SHP77 (cell line): ENCODE measurements at regions not wholly inside any gene's neighbourhood (a gene's known extent, or its start where the extent isn't known, plus 50 kb on each side); places are given as distances from the start of the nearest gene placed in this dataset.

Experiments used
- DNase-seq, 2 experiments: peaks; one replicate each; lab custom pipeline; 2025; lab: John Stamatoyannopoulos, UW

- no peak for DNase-seq
Measured at GRCh38 chr2:14182227-14182946, 450.1 kb upstream of the LRATD1 start.

DNA sequence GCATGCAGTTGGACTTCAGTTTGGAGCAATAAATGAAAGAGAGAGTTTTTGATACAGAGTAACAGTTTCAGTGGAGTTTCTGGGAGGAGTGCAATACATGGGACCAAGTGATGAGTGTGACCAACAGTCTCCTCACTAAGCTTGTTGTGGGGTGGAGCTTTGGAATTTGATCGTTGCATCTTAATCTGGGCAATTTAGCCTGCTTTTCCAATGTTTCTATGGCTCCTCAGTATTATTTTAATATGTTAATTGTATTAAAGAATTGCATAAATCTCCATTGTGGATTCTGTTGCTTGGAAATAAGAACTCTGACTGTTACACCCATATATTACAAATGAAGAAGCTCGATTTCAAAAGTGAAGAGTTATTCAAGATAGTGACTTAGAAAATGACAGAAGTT, 446.6 kb upstream of the LRATD1 start:
- DNase-seq, result no peak

DNA sequence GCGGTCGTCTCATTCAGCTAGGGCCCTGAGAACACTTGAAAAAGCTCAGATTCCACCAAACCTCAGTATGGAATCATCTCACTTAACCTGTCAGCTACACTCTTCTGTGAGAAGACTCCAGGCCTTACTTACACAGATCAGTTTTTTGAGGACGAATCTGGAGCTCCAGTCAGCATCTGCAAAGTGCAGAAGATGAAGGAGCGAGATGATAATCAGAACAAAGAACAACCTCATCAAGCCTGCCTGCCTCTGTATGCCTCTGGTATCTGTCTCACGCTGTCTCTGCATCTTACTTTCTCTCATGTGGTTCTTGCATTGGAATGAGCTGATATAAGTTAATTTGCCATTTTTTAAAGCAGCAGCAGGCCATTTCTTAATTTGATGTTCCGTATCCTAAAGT, 444.1 kb upstream of the LRATD1 start:
- no peak for DNase-seq

DNA sequence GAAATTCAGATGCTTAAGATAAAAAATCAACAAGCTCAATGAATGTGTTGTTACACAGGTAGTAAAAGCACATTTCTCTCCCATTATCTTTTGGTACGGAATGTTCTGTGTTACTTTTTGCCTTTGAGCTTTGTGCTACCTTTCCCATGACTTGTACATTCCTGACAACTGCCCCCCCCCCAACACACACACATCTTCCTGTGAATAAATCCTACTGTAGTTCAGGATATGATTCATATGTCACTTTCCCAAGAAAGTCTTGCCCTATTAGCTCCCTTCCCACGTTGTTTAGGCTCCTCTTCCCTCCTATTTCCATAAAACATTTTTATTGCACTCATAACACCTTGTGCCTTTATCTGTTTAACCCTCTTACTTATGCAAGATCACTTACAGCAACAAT, 442.6 kb upstream of the LRATD1 start:
- DNase-seq, result no peak

GRCh38 chr2:14194233-14194632, 438.3 kb upstream of the LRATD1 start:
- DNase-seq, result peak; percentile 80 to 91

GRCh38 chr2:14197293-14197692, 435.2 kb upstream of the LRATD1 start:
- DNase-seq, result no peak

GRCh38 chr2:14199040-14199439, 433.5 kb upstream of the LRATD1 start:
- no peak for DNase-seq

- DNase-seq, result no peak
Measured at GRCh38 chr2:14219306-14219705, 413.2 kb upstream of the LRATD1 start.

GRCh38 chr2:14220101-14220500, 412.4 kb upstream of the LRATD1 start:
- DNase-seq, result no peak

GRCh38 chr2:14221466-14221865, 411.1 kb upstream of the LRATD1 start:
- no peak for DNase-seq

- DNase-seq, result no peak
Measured at GRCh38 chr2:14223576-14223975, 408.9 kb upstream of the LRATD1 start.

DNA sequence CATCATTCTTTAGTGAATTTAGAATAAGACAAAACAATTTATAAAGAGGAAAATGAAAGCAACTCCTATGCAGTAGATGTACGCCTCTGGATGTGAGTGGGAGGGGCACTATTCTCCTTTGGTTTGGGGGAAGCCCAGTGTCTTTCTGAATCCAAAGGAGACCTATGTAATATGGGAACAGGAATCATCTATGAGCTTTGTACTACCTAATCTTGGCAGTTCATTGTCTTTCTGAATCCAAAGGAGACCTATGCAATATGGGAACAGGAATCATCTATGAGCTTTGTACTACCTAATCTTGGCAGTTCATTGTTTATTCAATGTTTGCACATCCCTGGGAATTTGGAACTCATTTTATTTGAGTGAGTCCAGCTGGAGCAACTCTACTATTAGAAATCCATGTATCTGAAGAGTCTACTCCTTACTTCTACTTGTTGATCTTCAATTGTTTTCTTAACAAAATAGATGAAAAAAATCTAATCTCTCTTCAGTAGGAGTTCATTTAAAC, 401.1 kb upstream of the LRATD1 start:
- no peak for DNase-seq

- no peak for DNase-seq
Measured at GRCh38 chr2:14232217-14232616, 400.3 kb upstream of the LRATD1 start.

- no peak for DNase-seq
Measured at GRCh38 chr2:14234911-14235310, 397.6 kb upstream of the LRATD1 start.

DNA sequence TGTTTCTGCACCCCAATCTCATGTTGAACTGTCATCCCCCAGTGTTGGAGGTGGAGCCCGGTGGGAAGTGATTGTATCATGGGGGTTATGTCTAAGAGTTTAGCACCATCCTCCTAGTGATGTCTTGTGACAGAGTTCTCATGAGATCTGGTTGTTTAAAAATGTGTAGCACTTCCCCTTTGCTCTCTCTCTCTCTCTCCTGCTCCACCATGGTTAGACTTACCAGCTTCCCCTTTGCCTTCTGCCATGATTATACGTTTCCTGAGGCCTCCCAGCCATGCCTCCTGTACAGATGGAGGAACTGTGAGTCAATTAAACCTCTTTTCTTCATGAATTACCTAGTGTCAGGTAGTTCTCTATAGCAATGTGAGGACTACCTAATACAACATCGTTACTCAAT, 396.9 kb upstream of the LRATD1 start:
- no peak for DNase-seq

GRCh38 chr2:14237902-14238301, 394.6 kb upstream of the LRATD1 start:
- no peak for DNase-seq

DNA sequence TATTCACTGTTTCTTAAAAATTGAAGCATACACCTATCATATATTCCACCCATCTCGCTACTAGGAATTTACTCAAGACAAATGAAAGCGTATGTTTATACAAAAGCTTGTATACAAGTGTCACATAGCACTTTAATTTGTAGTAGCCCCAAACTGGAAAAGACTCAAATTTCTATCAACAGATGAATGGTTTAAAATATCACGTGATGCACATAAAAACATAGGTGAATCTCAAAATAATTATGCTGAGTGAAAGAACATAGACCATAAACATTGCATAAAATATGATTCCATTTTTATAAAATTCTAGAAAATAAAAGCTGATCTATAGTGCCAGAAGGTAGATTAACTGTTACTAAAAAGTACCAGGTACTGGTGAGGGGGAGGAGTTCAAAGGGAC, 392.9 kb upstream of the LRATD1 start:
- no peak for DNase-seq

DNA sequence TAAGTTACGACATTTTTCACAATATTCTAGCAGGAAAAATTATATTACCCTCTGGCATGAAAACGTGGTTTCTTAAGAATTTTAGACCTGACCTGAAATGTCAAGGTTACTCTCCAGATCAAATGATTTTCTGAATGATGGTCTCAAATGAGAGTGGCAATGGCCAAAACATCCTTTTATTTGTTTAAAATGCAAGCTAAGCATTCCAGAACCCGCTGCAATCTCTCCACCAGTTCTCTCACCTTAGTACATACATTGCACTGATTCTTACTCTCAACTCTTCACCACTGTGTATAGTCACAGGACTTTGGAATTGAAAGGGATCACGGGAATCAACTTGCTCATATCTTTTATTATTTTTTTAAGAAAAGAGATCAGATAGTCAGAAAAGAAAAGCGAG, 391.6 kb upstream of the LRATD1 start:
- no peak for DNase-seq

- DNase-seq, result no peak
Measured at GRCh38 chr2:14245901-14246300, 386.6 kb upstream of the LRATD1 start.

DNA sequence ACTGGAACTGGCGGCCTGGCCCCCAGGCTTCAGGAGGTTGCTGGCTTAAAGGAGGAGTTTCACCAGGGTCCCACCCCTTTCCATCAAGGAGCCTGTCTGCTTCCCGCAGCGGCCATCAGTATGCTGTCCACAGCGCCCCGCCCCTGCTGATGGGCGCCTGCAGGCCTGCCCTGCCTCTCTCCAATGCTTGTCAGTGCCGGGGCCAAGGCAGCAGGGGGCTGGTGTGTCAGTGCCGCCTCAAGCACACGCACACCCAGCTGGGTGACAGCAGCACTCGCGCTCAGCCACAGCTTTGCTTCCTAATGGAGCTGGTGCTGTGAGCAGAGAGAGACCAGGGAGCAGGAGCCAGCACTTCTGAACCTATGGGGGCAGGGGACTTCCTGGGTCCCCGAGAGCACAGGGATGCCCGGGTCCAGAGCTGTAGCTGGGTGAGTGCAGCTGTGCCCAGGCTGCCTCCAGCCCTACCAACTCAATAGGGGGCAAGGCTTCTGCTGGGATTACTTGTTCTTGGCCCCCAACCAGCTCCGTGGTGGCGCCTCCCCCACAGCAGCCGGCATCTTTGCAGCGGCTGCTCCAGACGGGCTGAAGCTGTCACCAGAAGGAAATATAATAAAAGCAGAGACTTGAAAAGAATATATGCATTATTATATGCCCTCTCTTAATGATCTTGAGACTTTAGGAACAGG, 377.2 kb upstream of the LRATD1 start:
- DNase-seq, result peak; percentile 82 to 84

DNA sequence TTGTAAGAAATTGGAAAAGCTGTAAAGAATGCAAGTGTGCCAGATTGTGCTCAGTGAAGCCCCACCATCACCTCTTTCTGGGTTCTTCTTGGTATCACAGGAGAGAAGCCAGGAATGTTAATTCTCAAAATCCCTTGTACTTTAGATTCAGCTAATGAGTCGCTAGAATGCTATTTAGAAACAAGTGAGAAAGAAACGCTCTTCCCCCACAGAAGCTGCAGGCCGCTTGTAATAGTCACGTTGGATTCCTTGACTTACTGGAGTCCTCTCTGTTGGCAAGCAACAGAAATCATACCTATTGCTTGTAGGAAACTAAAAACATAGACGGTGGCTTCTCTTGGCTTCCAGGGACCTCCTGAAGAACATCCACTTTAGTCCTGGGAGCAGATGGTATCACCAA, 375.6 kb upstream of the LRATD1 start:
- DNase-seq, result no peak

GRCh38 chr2:14257801-14258507, 374.6 kb upstream of the LRATD1 start:
- no peak for DNase-seq

DNA sequence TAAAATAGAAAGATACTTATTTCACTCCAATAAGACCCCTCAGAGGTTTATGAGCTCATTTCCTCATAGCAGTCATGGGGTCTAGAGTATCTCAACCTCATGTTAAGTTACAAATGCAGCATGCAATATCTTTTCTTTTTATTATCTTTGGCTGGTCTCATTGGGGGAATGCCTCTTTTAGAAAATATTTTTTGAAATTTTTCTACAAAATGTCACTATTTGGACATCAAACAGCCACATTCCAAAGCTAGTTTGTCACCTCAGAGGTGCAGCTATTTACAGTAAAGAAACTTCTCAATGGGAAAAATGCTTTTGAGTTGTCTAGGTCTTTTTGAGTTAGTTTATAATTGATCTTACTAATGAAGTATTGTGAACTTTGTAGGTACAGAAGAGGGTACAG, 370.7 kb upstream of the LRATD1 start:
- no peak for DNase-seq
